22Rv1 (cell line): ENCODE measurements at regions not wholly inside any gene's neighbourhood (a gene's known extent, or its start where the extent isn't known, plus 50 kb on each side); places are given as distances from the start of the nearest gene placed in this dataset.

Experiments
- ZFX ChIP-seq: fragments of 450-650 bp; IDR thresholded peaks from 2 replicates; pipeline ENCODE4 v1.6.1; 2017; ENCODE audit warnings: antibody characterized with exemption, borderline replicate concordance
- TF ChIP-seq, protein P1 (sequence below): fragments of 450-650 bp; IDR thresholded peaks from 2 replicates; pipeline ENCODE4 v1.5.1; 2017; ENCODE audit warnings: mild to moderate bottlenecking

- TF ChIP-seq, protein P1, sequence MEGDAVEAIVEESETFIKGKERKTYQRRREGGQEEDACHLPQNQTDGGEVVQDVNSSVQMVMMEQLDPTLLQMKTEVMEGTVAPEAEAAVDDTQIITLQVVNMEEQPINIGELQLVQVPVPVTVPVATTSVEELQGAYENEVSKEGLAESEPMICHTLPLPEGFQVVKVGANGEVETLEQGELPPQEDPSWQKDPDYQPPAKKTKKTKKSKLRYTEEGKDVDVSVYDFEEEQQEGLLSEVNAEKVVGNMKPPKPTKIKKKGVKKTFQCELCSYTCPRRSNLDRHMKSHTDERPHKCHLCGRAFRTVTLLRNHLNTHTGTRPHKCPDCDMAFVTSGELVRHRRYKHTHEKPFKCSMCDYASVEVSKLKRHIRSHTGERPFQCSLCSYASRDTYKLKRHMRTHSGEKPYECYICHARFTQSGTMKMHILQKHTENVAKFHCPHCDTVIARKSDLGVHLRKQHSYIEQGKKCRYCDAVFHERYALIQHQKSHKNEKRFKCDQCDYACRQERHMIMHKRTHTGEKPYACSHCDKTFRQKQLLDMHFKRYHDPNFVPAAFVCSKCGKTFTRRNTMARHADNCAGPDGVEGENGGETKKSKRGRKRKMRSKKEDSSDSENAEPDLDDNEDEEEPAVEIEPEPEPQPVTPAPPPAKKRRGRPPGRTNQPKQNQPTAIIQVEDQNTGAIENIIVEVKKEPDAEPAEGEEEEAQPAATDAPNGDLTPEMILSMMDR, result no peak
- no peak for TF ChIP-seq ZFX
These were observed 137.6 kb upstream of the ESX1 start for GRCh38 chrX:104392350-104392749.
